Femur (tissue), 1 donor: ENCODE measurements at regions not wholly inside any gene's neighbourhood (a gene's known extent, or its start where the extent isn't known, plus 50 kb on each side); places are given as distances from the start of the nearest gene placed in this dataset.
"Not testable (repeated sequence)": the region's sequence is repeated elsewhere in the genome, so short reads cannot be mapped to it uniquely, and the experiment has no call there.

ENCODE experiments used
- DNase-seq: peaks from one replicate; pipeline ENCODE4 v3.0.0-alpha.2; 2017

- DNase-seq, result no peak
These were observed 915.5 kb downstream of the NR2F1-AS1 start for GRCh38 chr5:92665506-92665905.

- DNase-seq, result no peak
These were observed 918.3 kb downstream of the NR2F1-AS1 start for GRCh38 chr5:92662741-92663140.

GRCh38 chr5:92659246-92659645 is 921.8 kb downstream of the NR2F1-AS1 start:
- DNase-seq, result no peak

GRCh38 chr5:92654601-92655000 is 926.4 kb downstream of the NR2F1-AS1 start:
- DNase-seq, result not testable (repeated sequence)

GRCh38 chr5:92653730-92654461 is 927.1 kb downstream of the NR2F1-AS1 start:
- DNase-seq, result no peak

GRCh38 chr5:92652756-92653155 is 928.3 kb downstream of the NR2F1-AS1 start:
- no peak for DNase-seq

GRCh38 chr5:92644266-92644886 is 936.6 kb downstream of the NR2F1-AS1 start:
- DNase-seq, result no peak

GRCh38 chr5:92641031-92641962 is 939.7 kb downstream of the NR2F1-AS1 start:
- DNase-seq, result peak; percentile 22

- DNase-seq, result no peak
These were observed 940.7 kb downstream of the NR2F1-AS1 start for GRCh38 chr5:92640340-92640739.

- DNase-seq, result no peak
These were observed 943.1 kb downstream of the NR2F1-AS1 start for GRCh38 chr5:92637960-92638359.

- no peak for DNase-seq
These were observed 943.8 kb downstream of the NR2F1-AS1 start for GRCh38 chr5:92637247-92637646.

- DNase-seq, result no peak
These were observed 946.0 kb downstream of the NR2F1-AS1 start for GRCh38 chr5:92635001-92635461.

GRCh38 chr5:92633875-92634487 is 947.0 kb downstream of the NR2F1-AS1 start:
- DNase-seq, result no peak

- no peak for DNase-seq
These were observed 947.8 kb downstream of the NR2F1-AS1 start for GRCh38 chr5:92633176-92633575.

- DNase-seq, result not testable (repeated sequence)
These were observed 949.8 kb downstream of the NR2F1-AS1 start for GRCh38 chr5:92631237-92631701.

- DNase-seq, result no peak
These were observed 951.4 kb downstream of the NR2F1-AS1 start for GRCh38 chr5:92629574-92629973.

- DNase-seq, result no peak
These were observed 952.0 kb downstream of the NR2F1-AS1 start for GRCh38 chr5:92629000-92629399.

- DNase-seq, result no peak
These were observed 953.8 kb downstream of the NR2F1-AS1 start for GRCh38 chr5:92627186-92627585.

GRCh38 chr5:92616085-92616484 is 964.9 kb downstream of the NR2F1-AS1 start:
- DNase-seq, result no peak

GRCh38 chr5:92613546-92613945 is 967.5 kb downstream of the NR2F1-AS1 start:
- no peak for DNase-seq

GRCh38 chr5:92610435-92610834 is 970.6 kb downstream of the NR2F1-AS1 start:
- not testable (repeated sequence) for DNase-seq

GRCh38 chr5:92605591-92605990 is 975.4 kb downstream of the NR2F1-AS1 start:
- DNase-seq, result no peak
